ENCODE measurements at regions not wholly inside any gene's neighbourhood (a gene's known extent, or its start where the extent isn't known, plus 50 kb on each side); places are given as distances from the start of the nearest gene placed in this dataset.
"Not testable (repeated sequence)": the region's sequence is repeated elsewhere in the genome, so short reads cannot be mapped to it uniquely, and the experiment has no call there.

- DNase-seq (ENCODE audit: low spot score) (no peak), ATAC-seq (ENCODE audit: low FRiP score) (no peak)
- no peak for TF ChIP-seq CTCF (IDR thresholded peaks at IDR 0.05)
These were observed 857.1 kb upstream of the GBE1 start for GRCh38 chr3:82618594-82618993.

- no peak for ATAC-seq (ENCODE audit: low FRiP score)
- no peak for TF ChIP-seq CTCF (IDR thresholded peaks at IDR 0.05)
- no peak for DNase-seq (ENCODE audit: low spot score)
These were observed 848.8 kb upstream of the GBE1 start for GRCh38 chr3:82610236-82610635.

GRCh38 chr3:82607391-82607790 is 845.9 kb upstream of the GBE1 start:
- ATAC-seq (ENCODE audit: low FRiP score) (no peak), DNase-seq (ENCODE audit: low spot score) (no peak)
- TF ChIP-seq CTCF (IDR thresholded peaks at IDR 0.05): no peak

- ATAC-seq (ENCODE audit: low FRiP score) (no peak), DNase-seq (ENCODE audit: low spot score) (no peak)
- TF ChIP-seq CTCF (IDR thresholded peaks at IDR 0.05): no peak
These were observed 835.4 kb upstream of the GBE1 start for GRCh38 chr3:82596805-82597204.

DNA sequence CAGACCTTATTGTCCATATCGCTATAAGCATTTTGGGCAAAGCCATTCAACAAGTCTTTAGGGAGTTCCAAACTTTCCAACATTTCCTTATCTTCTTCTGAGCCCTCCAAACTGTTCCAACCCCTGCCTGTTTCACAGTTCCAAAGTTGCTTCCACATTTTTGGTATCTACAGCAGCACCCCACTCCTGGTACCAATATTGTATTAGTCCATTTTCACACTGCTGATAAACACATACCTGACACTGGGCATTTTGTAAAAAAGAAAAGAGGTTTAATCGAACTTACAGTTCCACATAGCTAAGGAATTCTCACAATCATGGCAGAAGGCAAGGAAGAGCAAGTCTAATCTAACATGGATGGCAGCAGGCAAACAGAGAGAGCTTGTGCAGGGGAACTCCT is 834.1 kb upstream of the GBE1 start:
- ATAC-seq (ENCODE audit: low FRiP score): no peak
- TF ChIP-seq CTCF (IDR thresholded peaks at IDR 0.05): no peak
- no peak for DNase-seq (ENCODE audit: low spot score)

DNA sequence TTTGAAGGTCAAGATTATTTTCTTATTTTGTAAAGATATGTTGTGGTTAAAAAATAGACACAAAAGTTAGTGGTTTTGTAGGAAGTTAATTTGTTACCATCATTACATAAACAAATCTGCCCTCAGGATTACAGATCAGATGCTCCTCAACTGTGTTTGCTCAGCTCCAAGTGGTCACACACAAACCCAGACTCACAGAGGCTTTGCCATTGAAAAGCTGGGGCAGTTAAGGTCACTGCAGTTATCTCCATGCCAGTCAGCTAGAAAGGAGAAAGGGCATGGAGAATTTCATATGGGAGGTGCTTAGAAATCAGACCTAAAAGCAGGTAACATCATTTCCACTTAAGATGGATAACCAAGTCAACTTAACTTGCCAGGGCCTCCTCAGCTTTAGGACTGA is 825.7 kb upstream of the GBE1 start:
- ATAC-seq (ENCODE audit: low FRiP score) (no peak), DNase-seq (ENCODE audit: low spot score) (no peak)
- no peak for TF ChIP-seq CTCF (IDR thresholded peaks at IDR 0.05)

DNA sequence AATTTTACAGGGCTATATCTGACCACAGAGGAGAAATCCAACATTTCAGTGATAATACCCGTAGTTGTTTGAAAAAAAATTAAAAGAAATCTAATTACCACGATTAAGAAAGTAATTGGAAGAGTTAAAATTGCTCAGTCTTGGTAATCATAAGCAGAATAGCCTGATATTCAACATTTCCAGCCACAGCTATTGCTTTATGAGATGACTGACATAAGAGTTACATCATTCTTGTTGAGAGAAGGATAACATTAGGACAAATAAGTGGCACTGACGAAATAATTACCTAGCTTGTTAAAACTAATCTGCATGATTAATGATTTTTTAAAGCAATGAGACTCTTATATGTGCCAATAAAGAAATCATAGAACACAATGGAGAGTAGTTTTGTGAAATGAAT is 825.0 kb upstream of the GBE1 start:
- DNase-seq (ENCODE audit: low spot score) (no peak), ATAC-seq (ENCODE audit: low FRiP score) (no peak)
- TF ChIP-seq CTCF (IDR thresholded peaks at IDR 0.05): no peak

- ATAC-seq (ENCODE audit: low FRiP score); DNase-seq (ENCODE audit: low spot score): not testable (repeated sequence)
These were observed 824.6 kb upstream of the GBE1 start for GRCh38 chr3:82586002-82586401.

DNA sequence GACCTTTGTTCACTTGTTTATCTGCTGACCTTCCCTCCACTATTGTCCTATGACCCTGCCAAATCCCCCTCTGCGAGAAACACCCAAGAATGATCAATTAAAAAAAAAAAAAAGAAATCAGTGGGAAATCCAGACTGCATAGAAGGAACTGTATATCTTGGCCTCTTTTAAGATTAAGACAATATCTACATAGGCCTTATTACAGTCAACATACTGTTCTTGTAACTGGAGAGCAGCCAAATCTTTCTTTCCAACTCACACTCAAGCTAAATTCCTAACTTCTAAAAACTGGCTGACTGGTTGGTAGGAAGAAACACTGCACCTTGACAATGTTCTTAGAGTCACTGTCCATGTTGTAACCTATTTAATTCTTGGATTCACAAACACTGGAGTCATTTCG is 824.1 kb upstream of the GBE1 start:
- ATAC-seq (ENCODE audit: low FRiP score); DNase-seq (ENCODE audit: low spot score): not testable (repeated sequence)

GRCh38 chr3:82584861-82585260 is 823.4 kb upstream of the GBE1 start:
- not testable (repeated sequence) for DNase-seq (ENCODE audit: low spot score); ATAC-seq (ENCODE audit: low FRiP score)

- not testable (repeated sequence) for ATAC-seq (ENCODE audit: low FRiP score); DNase-seq (ENCODE audit: low spot score)
These were observed 823.0 kb upstream of the GBE1 start for GRCh38 chr3:82584415-82584814.
